22Rv1 (cell line): ENCODE measurements at regions not wholly inside any gene's neighbourhood (a gene's known extent, or its start where the extent isn't known, plus 50 kb on each side); places are given as distances from the start of the nearest gene placed in this dataset.

Experiments used
- H3K27ac ChIP-seq: fragments of 450-650 bp; 2 replicates; pipeline ENCODE4 v1.5.1; 2017
- CTCF ChIP-seq: fragments of 450-650 bp; IDR thresholded peaks from 2 replicates; pipeline ENCODE4 v1.5.1; 2017; ENCODE audit warnings: mild to moderate bottlenecking
- ZFX ChIP-seq: fragments of 450-650 bp; IDR thresholded peaks from 2 replicates; pipeline ENCODE4 v1.6.1; 2017; ENCODE audit warnings: antibody characterized with exemption, borderline replicate concordance

- no peak for TF ChIP-seq CTCF
- no peak for TF ChIP-seq ZFX
- no peak overlapping the region for H3K27ac ChIP-seq
These were observed 240.0 kb upstream of the RHOBTB1 start for GRCh38 chr10:61183967-61184366.

GRCh38 chr10:61181832-61182231 is 237.8 kb upstream of the RHOBTB1 start:
- TF ChIP-seq ZFX, result no peak
- TF ChIP-seq CTCF, result no peak

GRCh38 chr10:61179771-61180170 is 235.8 kb upstream of the RHOBTB1 start:
- TF ChIP-seq ZFX (no peak), CTCF (no peak)
- H3K27ac ChIP-seq, result peak overlapping the region; percentile 12; the same call in 1 of the 2 replicates

More at GRCh38 chr10:61181832-61182231, 237.8 kb upstream of the RHOBTB1 start:
- H3K27ac ChIP-seq, result no peak overlapping the region

- no peak for TF ChIP-seq ZFX
- no peak for TF ChIP-seq CTCF
- no peak overlapping the region for H3K27ac ChIP-seq
These were observed 232.4 kb upstream of the RHOBTB1 start for GRCh38 chr10:61176424-61176823.

- H3K27ac ChIP-seq, result no peak overlapping the region
- TF ChIP-seq ZFX, result no peak
- TF ChIP-seq CTCF, result no peak
These were observed 231.3 kb upstream of the RHOBTB1 start for GRCh38 chr10:61175316-61175715.

- TF ChIP-seq CTCF (no peak), ZFX (no peak)
- H3K27ac ChIP-seq, result no peak overlapping the region
These were observed 229.5 kb upstream of the RHOBTB1 start for GRCh38 chr10:61173450-61173849.

DNA sequence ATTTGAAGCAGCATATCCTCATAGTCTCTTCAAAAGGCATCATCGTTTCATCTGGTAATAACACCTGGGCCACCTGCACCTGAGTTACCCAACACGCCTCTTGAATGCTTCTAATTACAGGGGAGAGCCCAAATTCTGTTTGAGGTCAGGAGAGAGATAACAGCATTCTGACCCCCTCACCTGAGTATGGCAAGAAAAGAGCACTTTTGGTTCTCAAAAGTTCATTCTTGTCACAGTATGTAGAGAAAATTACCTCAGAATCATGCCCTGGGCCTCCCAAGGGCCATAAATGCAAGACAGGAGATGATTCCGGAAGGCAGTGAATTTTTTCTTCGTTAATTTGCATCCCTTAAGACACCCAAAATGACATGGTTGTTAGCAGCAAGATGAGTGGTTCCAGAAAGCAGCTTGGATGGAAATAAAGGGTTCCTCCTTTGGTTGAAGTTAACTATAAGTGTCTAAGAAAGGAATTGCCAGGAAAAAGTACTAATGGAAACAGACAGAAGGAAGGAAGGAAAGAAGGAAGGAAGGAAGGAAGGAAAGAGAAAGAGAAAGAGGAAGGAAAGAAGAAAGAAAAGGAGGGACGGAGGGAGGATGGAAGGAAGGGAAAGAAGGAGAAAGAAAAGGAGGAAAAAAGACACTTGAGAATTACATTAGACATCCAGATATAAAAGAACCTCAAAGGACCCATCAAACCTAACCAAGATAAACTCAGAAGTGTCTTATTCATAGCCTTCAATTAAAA is 228.4 kb upstream of the RHOBTB1 start:
- TF ChIP-seq CTCF, result no peak
- no peak for TF ChIP-seq ZFX
- H3K27ac ChIP-seq, result no peak overlapping the region
